Dermis blood vessel endothelial cell (primary cell): ENCODE measurements at regions not wholly inside any gene's neighbourhood (a gene's known extent, or its start where the extent isn't known, plus 50 kb on each side); places are given as distances from the start of the nearest gene placed in this dataset.

Experiments
- DNase-seq: peaks from one replicate; pipeline ENCODE4 v3.0.0; 2010

DNA sequence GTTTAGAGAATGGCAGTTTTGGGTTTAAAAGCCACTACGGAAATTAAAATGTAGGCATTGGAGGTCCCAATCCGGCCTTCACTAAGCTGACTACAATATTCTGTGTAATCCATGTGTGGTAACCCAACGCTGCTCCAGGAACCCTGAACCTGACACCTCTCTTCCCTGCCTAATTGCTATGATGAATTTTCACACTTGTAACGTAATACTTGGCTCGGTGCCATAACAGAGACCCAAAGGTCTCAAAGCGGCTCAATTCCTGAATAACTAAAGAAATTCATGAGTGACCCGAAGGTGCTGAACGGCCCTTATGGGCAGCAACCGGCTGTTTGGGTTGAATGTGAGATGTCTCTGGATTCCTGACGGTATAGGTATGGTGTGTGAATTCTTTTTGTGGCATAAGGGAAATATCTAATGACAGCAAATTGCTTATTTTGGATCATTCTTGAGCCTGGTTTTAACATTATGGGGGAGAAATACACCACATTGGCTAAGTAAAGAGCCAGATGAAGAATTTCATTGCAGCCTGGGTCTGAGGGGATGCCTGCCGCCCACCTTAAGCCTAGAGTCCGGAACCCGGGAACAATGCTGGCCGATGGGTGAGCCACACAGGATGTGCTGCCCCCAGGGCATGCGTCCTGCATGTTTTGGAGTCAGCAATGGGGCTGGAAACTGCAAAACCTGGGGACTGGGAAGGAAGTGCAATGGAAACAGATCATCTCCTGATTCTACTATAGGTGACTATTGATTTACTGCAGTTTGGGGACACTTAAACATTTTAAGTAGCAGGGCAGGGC, 69.7 kb upstream of the FZD8 start:
- DNase-seq, result no peak

GRCh38 chr10:35707642-35708425, 65.7 kb upstream of the FZD8 start:
- no peak for DNase-seq

- DNase-seq, result no peak
Measured at GRCh38 chr10:35706959-35707358, 64.9 kb upstream of the FZD8 start.

DNA sequence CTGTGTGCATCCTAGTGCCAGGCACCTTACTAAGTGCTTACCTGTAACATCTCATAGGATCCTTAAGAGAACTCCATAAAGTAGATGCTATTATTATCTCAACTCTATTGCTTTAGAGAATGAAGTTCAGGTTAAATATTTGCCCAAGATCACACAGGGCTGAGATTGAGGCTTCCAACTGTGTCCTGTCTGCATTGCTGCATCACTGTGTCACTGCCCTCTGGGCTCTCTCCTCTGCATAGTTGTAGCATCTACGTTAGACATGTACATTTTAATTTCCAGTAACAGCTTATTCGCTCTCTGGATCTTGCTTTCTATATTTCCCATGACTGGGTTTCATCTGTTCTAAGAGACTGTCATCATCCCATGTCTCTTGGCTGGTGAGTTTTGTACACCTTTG, 63.6 kb upstream of the FZD8 start:
- DNase-seq, result no peak

- no peak for DNase-seq
Measured at GRCh38 chr10:35705051-35705450, 63.0 kb upstream of the FZD8 start.

DNA sequence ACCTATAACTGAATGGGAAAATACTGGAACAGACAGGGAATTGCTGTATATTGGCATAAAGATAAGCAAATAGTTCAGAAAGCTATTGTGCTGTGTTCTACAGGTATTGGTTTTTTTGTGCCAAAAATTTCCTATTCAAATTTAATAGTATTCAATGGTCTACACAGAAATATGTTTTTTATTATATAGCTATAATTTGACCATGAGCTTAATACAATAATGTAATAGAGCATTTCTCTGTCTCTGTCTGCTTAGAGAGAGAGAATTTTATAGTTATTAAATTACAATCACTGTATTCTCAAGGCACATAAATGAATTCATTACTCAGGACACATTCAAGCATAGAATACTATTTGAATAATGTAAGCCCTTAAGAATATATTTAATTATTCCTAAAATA, 62.3 kb upstream of the FZD8 start:
- no peak for DNase-seq

DNA sequence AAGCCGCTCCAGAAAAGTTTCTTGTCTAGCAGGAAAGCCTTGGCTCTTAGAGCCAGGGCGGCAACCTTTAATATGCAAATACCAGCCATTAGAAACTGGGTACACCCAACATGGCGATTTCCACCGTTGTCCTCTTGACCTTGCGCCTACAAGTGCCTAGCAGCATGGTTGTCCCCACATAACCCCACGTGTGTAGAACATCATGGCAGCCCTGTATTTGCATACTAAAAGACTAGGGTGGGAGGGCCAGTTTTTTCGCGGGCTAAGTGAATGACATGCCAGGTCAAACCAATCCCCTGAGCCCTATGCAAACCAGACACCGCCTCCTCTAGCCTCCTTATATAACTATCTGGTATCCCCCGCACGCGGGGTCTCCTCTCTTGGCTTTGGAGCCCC, 58.4 kb upstream of the FZD8 start:
- DNase-seq, result no peak

GRCh38 chr10:35699848-35700486, 57.9 kb upstream of the FZD8 start:
- DNase-seq, result no peak

DNA sequence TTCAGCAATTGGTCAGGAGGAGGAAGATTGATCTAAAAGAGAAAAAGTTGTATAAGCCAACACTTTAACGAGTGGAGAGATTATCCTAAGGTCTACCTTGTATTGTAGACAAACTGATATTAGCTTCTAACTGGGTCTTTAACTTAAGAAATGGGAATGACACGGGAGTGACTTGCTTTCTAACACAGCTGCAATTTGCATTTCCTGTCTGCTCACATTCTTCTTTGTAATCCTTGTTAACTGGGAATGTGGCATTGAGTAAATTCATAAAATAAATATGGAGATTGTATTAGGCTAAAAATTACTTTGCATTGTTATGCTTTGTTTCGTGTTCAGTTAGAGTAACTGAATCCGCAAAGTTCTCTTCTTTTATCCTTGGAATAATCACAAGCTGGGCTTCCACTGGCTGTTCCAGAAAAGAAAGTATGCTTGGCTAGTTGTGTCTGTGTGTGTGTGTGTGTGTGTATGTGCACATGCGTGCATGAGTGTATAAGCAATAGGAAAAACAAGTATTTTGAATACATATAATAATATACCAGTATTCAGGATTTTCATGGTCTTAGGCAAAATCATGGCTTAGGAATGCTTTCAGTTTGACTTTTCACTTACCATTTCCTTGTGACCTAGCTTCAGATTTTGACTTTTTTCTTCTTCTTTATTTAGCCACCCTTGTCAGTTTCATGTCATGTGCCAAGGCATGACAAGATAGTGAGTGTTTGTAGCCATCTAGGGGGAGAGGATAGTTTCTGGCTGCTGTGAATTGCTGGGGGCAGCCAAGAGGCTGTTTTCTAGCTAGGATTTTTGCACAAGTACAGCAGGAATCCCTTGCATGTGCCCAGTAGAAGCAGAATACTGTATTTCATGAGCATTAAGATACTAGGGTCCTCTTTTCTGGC, 54.5 kb upstream of the FZD8 start:
- no peak for DNase-seq

GRCh38 chr10:35693800-35694199, 51.7 kb upstream of the FZD8 start:
- no peak for DNase-seq
